Fibroblast of lung (primary cell): ENCODE measurements at regions not wholly inside any gene's neighbourhood (a gene's known extent, or its start where the extent isn't known, plus 50 kb on each side); places are given as distances from the start of the nearest gene placed in this dataset.

Source experiments
- DNase-seq, 2 donors: peaks; one replicate each; pipeline versions ENCODE4 v3.0.0 to v3.0.0-alpha.2; 2010; ENCODE audit warnings: low read depth in 2 of 2
- H2AFZ ChIP-seq: 2 replicates; pipeline ENCODE4 v1.5.1; 2012; ENCODE audit warnings: low read length, control low read depth, inconsistent platforms
- H3K27ac ChIP-seq: 2 replicates; pipeline ENCODE4 v1.5.1; 2011; ENCODE audit warnings: low read length, control low read depth; ENCODE audit not compliant: insufficient read depth
- H3K27me3 ChIP-seq: 2 replicates; pipeline ENCODE4 v1.5.1; 2011; ENCODE audit warnings: mild to moderate bottlenecking, low read length; ENCODE audit not compliant: control insufficient read depth, insufficient read depth
- H3K36me3 ChIP-seq: 2 replicates; pipeline ENCODE4 v1.5.1; 2011; ENCODE audit warnings: low read length; ENCODE audit not compliant: control insufficient read depth, insufficient read depth
- H3K4me1 ChIP-seq: 2 replicates; pipeline ENCODE4 v1.5.1; 2011; ENCODE audit warnings: low read length; ENCODE audit not compliant: control insufficient read depth, insufficient read depth; ENCODE audit errors: extremely low read depth
- H3K4me2 ChIP-seq: 2 replicates; pipeline ENCODE4 v1.5.1; 2011; ENCODE audit warnings: low read length, control low read depth; ENCODE audit not compliant: insufficient read depth; ENCODE audit errors: extremely low read depth
- H3K4me3 ChIP-seq, 4 experiments: fragments of 200-600 bp in 1 of 4; sonication (generic) in 1 of 4; replicated peaks in 1 of 4; 2 replicates each; pipeline ENCODE4 v1.5.1; 2011 to 2016; ENCODE audit warnings: low read length in 4 of 4, low read depth in 3 of 4, mild to moderate bottlenecking in 3 of 4, control low read depth in 2 of 4, inconsistent platforms in 1 of 4, mixed read lengths in 1 of 4; ENCODE audit not compliant: insufficient read depth in 1 of 4; ENCODE audit errors: control extremely low read depth in 1 of 4
- H3K79me2 ChIP-seq: 2 replicates; pipeline ENCODE4 v1.5.1; 2012; ENCODE audit warnings: mild to moderate bottlenecking, low read length, inconsistent platforms; ENCODE audit not compliant: control insufficient read depth, insufficient read depth
- H3K9ac ChIP-seq: 2 replicates; pipeline ENCODE4 v1.5.1; 2011; ENCODE audit warnings: mild to moderate bottlenecking, low read length, control low read depth; ENCODE audit not compliant: insufficient read depth
- H3K9me3 ChIP-seq: 2 replicates; pipeline ENCODE4 v1.5.1; 2012; ENCODE audit warnings: low read depth, low read length; ENCODE audit not compliant: control insufficient read depth, insufficient read depth
- H4K20me1 ChIP-seq: 2 replicates; pipeline ENCODE4 v1.5.1; 2011; ENCODE audit warnings: low read length; ENCODE audit not compliant: control insufficient read depth, insufficient read depth; ENCODE audit errors: extremely low read depth
- CTCF ChIP-seq, 2 donors: IDR thresholded peaks in 1 of 2; conservative IDR thresholded peaks in 1 of 2; 1 replicate in 1 of 2; 2 replicates in 1 of 2; pipeline ENCODE4 v1.5.1; 2011 to 2012; ENCODE audit warnings: low read length in 2 of 2, control low read depth in 1 of 2, inconsistent platforms in 1 of 2, low read depth in 1 of 2, mild to moderate bottlenecking in 1 of 2
- EZH2 ChIP-seq: IDR thresholded peaks from 2 replicates; pipeline ENCODE4 v1.5.1; 2012; ENCODE audit warnings: low read length, control low read depth, mild to moderate bottlenecking; ENCODE audit errors: missing control alignments

DNA sequence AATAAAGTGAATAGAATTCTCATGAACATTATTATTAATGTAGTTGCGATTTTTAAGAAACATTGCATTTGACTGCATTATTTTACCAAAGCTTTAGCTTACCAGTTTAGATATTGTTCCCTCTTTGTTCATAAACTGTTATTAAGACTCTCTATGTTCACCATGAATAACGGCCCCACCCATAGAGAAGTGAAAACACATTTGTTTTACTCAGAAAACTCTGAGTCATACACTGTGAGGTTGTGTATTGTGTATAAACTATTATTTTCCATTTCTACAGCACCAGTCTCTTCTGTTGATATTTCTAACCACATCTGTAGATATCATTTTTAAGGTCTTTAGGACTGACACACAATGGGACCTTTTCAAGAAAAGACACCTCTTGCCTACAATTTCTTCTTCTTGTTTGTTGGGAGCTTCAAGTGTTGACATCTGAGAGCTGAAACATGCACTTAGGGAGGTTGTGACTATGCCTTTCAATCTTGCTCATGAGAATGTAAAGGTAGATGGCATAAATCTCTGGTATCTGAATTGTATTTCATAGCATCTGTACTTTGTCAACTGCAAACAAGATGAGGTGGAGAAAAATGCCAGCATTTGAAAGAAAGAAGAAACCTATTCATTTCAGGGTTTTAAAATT, 252.9 kb upstream of the CDH8 start:
- Histone ChIP-seq H2AFZ (no peak overlapping the region), H3K4me3 (no peak overlapping the region)
- no peak for DNase-seq

DNA sequence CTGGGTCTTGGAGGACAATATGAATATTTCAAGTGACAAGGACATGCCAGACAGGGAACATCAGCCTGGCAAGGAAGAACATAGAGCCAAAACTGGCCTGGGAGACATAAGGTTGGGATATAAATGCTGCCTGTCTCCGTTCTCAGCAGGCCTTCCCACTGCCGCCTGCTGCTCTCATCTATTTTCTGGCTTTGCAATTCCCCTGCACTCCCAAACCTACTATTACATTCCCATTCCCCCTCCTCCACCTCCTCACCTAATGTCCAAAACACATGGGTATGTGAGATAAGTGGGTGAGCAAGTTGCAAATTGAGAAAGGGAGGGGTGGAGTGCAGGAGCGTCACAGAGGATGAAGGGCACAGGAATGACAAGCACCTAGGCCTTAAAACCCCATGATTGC, 244.3 kb upstream of the CDH8 start:
- no peaks in the 10 kb centered on the region for H4K20me1 ChIP-seq
- H2AFZ ChIP-seq = no peak overlapping the region
- no peak overlapping the region for H3K4me2 ChIP-seq
- H3K27me3 ChIP-seq = no peaks in the 10 kb centered on the region
- DNase-seq = no peak
- H3K9ac ChIP-seq = no peak overlapping the region
- H3K9me3 ChIP-seq = no peaks in the 10 kb centered on the region
- no peak overlapping the region for H3K27ac ChIP-seq
- H3K4me3 ChIP-seq = no peak overlapping the region
- H3K36me3 ChIP-seq = no peaks in the 10 kb centered on the region
- TF ChIP-seq CTCF (conservative IDR thresholded peaks at IDR 0.05 in 1 of 2, IDR thresholded peaks at IDR 0.05 in 1 of 2; ENCODE audit: low read depth in 1 of 2, low read length in 2 of 2) (no peak), EZH2 (no peak)
- H3K4me1 ChIP-seq = no peaks in the 10 kb centered on the region
- H3K79me2 ChIP-seq = no peaks in the 10 kb centered on the region

More for the DNA sequence above, 252.9 kb upstream of the CDH8 start:
- Histone ChIP-seq H3K27ac (no peak overlapping the region), H4K20me1 (no peaks in the 10 kb centered on the region), H3K9ac (no peak overlapping the region), H3K79me2 (no peaks in the 10 kb centered on the region), H3K27me3 (no peaks in the 10 kb centered on the region), H3K9me3 (no peaks in the 10 kb centered on the region), H3K36me3 (no peaks in the 10 kb centered on the region), H3K4me2 (no peak overlapping the region), H3K4me1 (no peaks in the 10 kb centered on the region)
- TF ChIP-seq CTCF (conservative IDR thresholded peaks at IDR 0.05 in 1 of 2, IDR thresholded peaks at IDR 0.05 in 1 of 2; ENCODE audit: low read depth in 1 of 2, low read length in 2 of 2) (no peak), EZH2 (no peak)

GRCh38 chr16:62277942-62278341, 241.7 kb upstream of the CDH8 start:
- Histone ChIP-seq H3K27me3 (no peaks in the 10 kb centered on the region), H3K9ac (no peak overlapping the region), H3K79me2 (no peaks in the 10 kb centered on the region), H4K20me1 (no peaks in the 10 kb centered on the region), H3K4me1 (no peaks in the 10 kb centered on the region), H3K4me3 (no peak overlapping the region), H3K9me3 (no peaks in the 10 kb centered on the region), H3K36me3 (no peaks in the 10 kb centered on the region), H2AFZ (no peak overlapping the region), H3K27ac (no peak overlapping the region), H3K4me2 (no peak overlapping the region)
- TF ChIP-seq EZH2 = no peak
- TF ChIP-seq CTCF (conservative IDR thresholded peaks at IDR 0.05 in 1 of 2, IDR thresholded peaks at IDR 0.05 in 1 of 2; ENCODE audit: low read depth in 1 of 2, low read length in 2 of 2) = no peak
- DNase-seq = no peak
